A549 (cell line): ENCODE measurements at regions not wholly inside any gene's neighbourhood (a gene's known extent, or its start where the extent isn't known, plus 50 kb on each side); places are given as distances from the start of the nearest gene placed in this dataset.

ENCODE experiments used
- ATAC-seq, 2 experiments: fragments of 200-7000 bp in 1 of 2; fragments of >200 bp in 1 of 2; cut with Nextera tagmentation in 1 of 2; cut with Tn5 transposase in 1 of 2; 3 replicates each; pipeline versions ENCODE4 v1.8.0 to v1.9.1; 2018 to 2020; ENCODE audit warnings: mild to moderate bottlenecking in 1 of 2, moderate library complexity in 1 of 2
- CTCF ChIA-PET: fragments of 300-600 bp; sonication (Branson Sonifier 250); formaldehyde crosslinking; extraction: SDS; loops from one replicate; lab custom pipeline; 2021; ENCODE audit warnings: antibody characterized with exemption, inconsistent platforms; lab: Yijun Ruan, JAX
- POLR2A ChIA-PET: fragments of 350-600 bp; formaldehyde crosslinking; extraction: SDS; loops from one replicate; lab custom pipeline; 2021; ENCODE audit warnings: antibody characterized with exemption, inconsistent platforms; lab: Yijun Ruan, JAX
- DNase-seq, 2 experiments: peaks; one replicate each; pipeline versions ENCODE4 v3.0.0 to v3.0.0-alpha.2; 2011 to 2016; ENCODE audit warnings: low read depth in 1 of 2, low spot score in 1 of 2
- FAIRE-seq: peaks from 2 replicates; lab custom pipeline; 2011; peaks lifted over from hg19 to GRCh38; lab: Jason Lieb, UNC
- H3K27ac ChIP-seq, 2 experiments: fragments of >200 bp; sonication (Bioruptor Twin); formaldehyde crosslinking; 3 replicates each; pipeline ENCODE4 v1.5.1; 2016 to 2017
- H3K4me1 ChIP-seq: fragments of >200 bp; sonication (Bioruptor Twin); formaldehyde crosslinking; 3 replicates; pipeline ENCODE4 v1.6.1; 2016
- H3K4me2 ChIP-seq: fragments of >200 bp; sonication (Bioruptor Twin); formaldehyde crosslinking; 3 replicates; pipeline ENCODE4 v1.6.1; 2016
- H3K4me3 ChIP-seq: fragments of >200 bp; sonication (Bioruptor Twin); formaldehyde crosslinking; 3 replicates; pipeline ENCODE4 v1.5.1; 2016
- H3K9me3 ChIP-seq: fragments of >200 bp; sonication (Bioruptor Twin); formaldehyde crosslinking; 3 replicates; pipeline ENCODE4 v1.6.1; 2016
- BHLHE40 ChIP-seq: IDR thresholded peaks from 2 replicates; pipeline ENCODE4 v1.6.1; 2012; ENCODE audit warnings: low read depth, low read length, inconsistent platforms
- CEBPB ChIP-seq, 2 experiments: fragments of >200 bp in 1 of 2; sonication (Bioruptor Twin) in 1 of 2; formaldehyde crosslinking in 1 of 2; IDR thresholded peaks; 2 replicates each; pipeline ENCODE4 v1.6.1; 2012 to 2016
- CHD4 ChIP-seq: fragments of 200-600 bp; sonication (generic); IDR thresholded peaks from 2 replicates; pipeline ENCODE4 v1.6.1; 2016; ENCODE audit warnings: antibody characterized with exemption, mild to moderate bottlenecking, borderline replicate concordance
- EHF ChIP-seq: fragments of 250-450 bp; sonication (Bioruptor Pico); IDR thresholded peaks from 2 replicates; pipeline ENCODE4 v1.5.0; 2020; ENCODE audit warnings: mild to moderate bottlenecking
- ESRRA ChIP-seq: fragments of 150-350 bp; IDR thresholded peaks from 2 replicates; pipeline ENCODE4 v1.6.1; 2014; ENCODE audit warnings: mild to moderate bottlenecking, low read length, borderline replicate concordance
- FOSB ChIP-seq: fragments of 250-450 bp; sonication (Bioruptor Pico); IDR thresholded peaks from 2 replicates; pipeline ENCODE4 v1.5.0; 2020; ENCODE audit warnings: mild to moderate bottlenecking, moderate library complexity
- FOSL2 ChIP-seq, 2 experiments: fragments of 450-650 bp in 1 of 2; fragments of >200 bp in 1 of 2; sonication (Bioruptor Twin) in 1 of 2; formaldehyde crosslinking; IDR thresholded peaks; 2 replicates each; pipeline versions ENCODE4 v1.5.0 to v1.6.1; 2016 to 2020; ENCODE audit warnings: mild to moderate bottlenecking in 1 of 2, moderate library complexity in 1 of 2
- FOXS1 ChIP-seq: fragments of 250-450 bp; sonication (Bioruptor Pico); IDR thresholded peaks from 2 replicates; pipeline ENCODE4 v1.5.0; 2020; ENCODE audit warnings: mild to moderate bottlenecking, moderate library complexity
- GATA3 ChIP-seq: IDR thresholded peaks from 2 replicates; pipeline ENCODE4 v1.6.1; 2012; ENCODE audit warnings: borderline replicate concordance
- HDAC2 ChIP-seq: fragments of 200-600 bp; sonication (generic); IDR thresholded peaks from 2 replicates; pipeline ENCODE4 v1.6.1; 2016
- HEYL ChIP-seq: fragments of 250-450 bp; sonication (Bioruptor Pico); IDR thresholded peaks from 2 replicates; pipeline ENCODE4 v1.8.0; 2021; ENCODE audit warnings: mild to moderate bottlenecking, moderate library complexity
- HOXA7 ChIP-seq: fragments of 250-450 bp; sonication (Bioruptor Pico); IDR thresholded peaks from 2 replicates; pipeline ENCODE4 v1.5.0; 2020; ENCODE audit warnings: mild to moderate bottlenecking, moderate library complexity
- HOXB13 ChIP-seq: fragments of 250-450 bp; sonication (Bioruptor Pico); IDR thresholded peaks from 2 replicates; pipeline ENCODE4 v1.5.0; 2020; ENCODE audit warnings: low read depth, mild to moderate bottlenecking, moderate library complexity
- KDM1A ChIP-seq: fragments of 200-600 bp; sonication (generic); IDR thresholded peaks from 2 replicates; pipeline ENCODE4 v1.6.1; 2016; ENCODE audit warnings: low read depth, mild to moderate bottlenecking
- MAFK ChIP-seq: fragments of 450-650 bp; IDR thresholded peaks from 2 replicates; pipeline ENCODE4 v1.6.1; 2014; ENCODE audit not compliant: partially characterized antibody
- NR3C1 ChIP-seq: fragments of >200 bp; sonication (Bioruptor Twin); formaldehyde crosslinking; IDR thresholded peaks from 3 replicates; pipeline ENCODE4 v1.6.1; 2017
- POLR2A ChIP-seq: IDR thresholded peaks from 2 replicates; pipeline ENCODE4 v1.6.1; 2012; ENCODE audit warnings: mild to moderate bottlenecking, low read length
- RARB ChIP-seq: fragments of 250-450 bp; sonication (Bioruptor Pico); IDR thresholded peaks from 2 replicates; pipeline ENCODE4 v1.8.0; 2021; ENCODE audit warnings: mild to moderate bottlenecking, moderate library complexity
- RNF2 ChIP-seq: fragments of 200-600 bp; sonication (generic); IDR thresholded peaks from 2 replicates; pipeline ENCODE4 v1.6.1; 2016; ENCODE audit warnings: low read depth, mild to moderate bottlenecking, antibody characterized with exemption, moderate library complexity, borderline replicate concordance
- SREBF2 ChIP-seq: fragments of 450-650 bp; IDR thresholded peaks from 2 replicates; pipeline ENCODE4 v1.6.1; 2014; ENCODE audit warnings: mild to moderate bottlenecking, moderate library complexity
- TFCP2L1 ChIP-seq: fragments of 250-450 bp; sonication (Bioruptor Pico); IDR thresholded peaks from 2 replicates; pipeline ENCODE4 v1.5.0; 2021; ENCODE audit warnings: mild to moderate bottlenecking
- TP53 ChIP-seq: fragments of 250-450 bp; sonication (Bioruptor Pico); IDR thresholded peaks from 2 replicates; pipeline ENCODE4 v1.5.0; 2021; ENCODE audit warnings: mild to moderate bottlenecking, moderate library complexity
- ZSCAN20 ChIP-seq: fragments of 250-450 bp; sonication (Bioruptor Pico); IDR thresholded peaks from 2 replicates; pipeline ENCODE4 v1.8.0; 2022; ENCODE audit warnings: mild to moderate bottlenecking, moderate library complexity
- WGBS: methylation state at CpG from one replicate; pipeline ENCODE4 v1.1.6; 2017; ENCODE audit errors: missing lambda C conversion rate; 5-methylcytosine and 5-hydroxymethylcytosine counted together
- TF ChIP-seq, protein P1 (sequence below): fragments of >200 bp; sonication (Bioruptor Twin); formaldehyde crosslinking; IDR thresholded peaks from 3 replicates; pipeline ENCODE4 v1.5.1; 2016
- TF ChIP-seq, protein P2 (sequence below): fragments of 250-450 bp; sonication (Bioruptor Pico); IDR thresholded peaks from 2 replicates; pipeline ENCODE4 v1.5.0; 2020; ENCODE audit warnings: low read depth, mild to moderate bottlenecking, moderate library complexity
- TF ChIP-seq, protein P3 (sequence below): IDR thresholded peaks from 2 replicates; pipeline ENCODE4 v1.6.1; 2012
- TF ChIP-seq, protein P4 (sequence below): fragments of 450-650 bp; IDR thresholded peaks from 2 replicates; pipeline ENCODE4 v1.6.1; 2014; ENCODE audit warnings: antibody characterized with exemption
- TF ChIP-seq, protein P5 (sequence below): IDR thresholded peaks from 2 replicates; pipeline ENCODE4 v1.6.1; 2012
- TF ChIP-seq, protein P6 (sequence below): fragments of 200-600 bp; sonication (generic); IDR thresholded peaks from 2 replicates; pipeline ENCODE4 v1.6.1; 2016; ENCODE audit warnings: antibody characterized with exemption, mild to moderate bottlenecking, moderate library complexity

DNA sequence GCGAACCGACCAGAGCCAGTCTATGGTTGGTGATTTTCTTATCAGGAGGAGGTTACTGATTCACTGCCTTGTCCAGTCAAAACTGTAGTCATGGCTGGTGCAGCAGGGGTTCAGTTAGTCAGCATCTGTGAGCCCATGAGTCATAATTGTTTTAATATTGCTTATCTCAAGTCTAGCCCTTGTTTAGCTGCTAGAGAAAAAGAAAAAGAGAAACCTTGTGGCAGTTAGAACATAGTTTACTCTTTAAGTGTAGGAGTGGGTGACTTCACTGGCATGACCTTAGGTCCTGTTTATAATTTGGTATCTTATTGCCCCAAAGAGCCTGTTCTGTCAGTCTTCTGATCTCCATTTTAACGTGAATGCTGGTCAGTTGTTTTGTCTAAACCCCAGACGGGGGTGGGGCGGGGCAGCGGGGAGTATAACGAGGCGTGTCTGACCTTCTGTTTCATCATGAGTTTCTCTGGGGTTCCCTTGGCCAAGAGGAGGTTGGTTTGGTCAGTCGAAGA is 76.9 kb upstream of the NFIL3 start (continued):
- TF ChIP-seq, protein P1, sequence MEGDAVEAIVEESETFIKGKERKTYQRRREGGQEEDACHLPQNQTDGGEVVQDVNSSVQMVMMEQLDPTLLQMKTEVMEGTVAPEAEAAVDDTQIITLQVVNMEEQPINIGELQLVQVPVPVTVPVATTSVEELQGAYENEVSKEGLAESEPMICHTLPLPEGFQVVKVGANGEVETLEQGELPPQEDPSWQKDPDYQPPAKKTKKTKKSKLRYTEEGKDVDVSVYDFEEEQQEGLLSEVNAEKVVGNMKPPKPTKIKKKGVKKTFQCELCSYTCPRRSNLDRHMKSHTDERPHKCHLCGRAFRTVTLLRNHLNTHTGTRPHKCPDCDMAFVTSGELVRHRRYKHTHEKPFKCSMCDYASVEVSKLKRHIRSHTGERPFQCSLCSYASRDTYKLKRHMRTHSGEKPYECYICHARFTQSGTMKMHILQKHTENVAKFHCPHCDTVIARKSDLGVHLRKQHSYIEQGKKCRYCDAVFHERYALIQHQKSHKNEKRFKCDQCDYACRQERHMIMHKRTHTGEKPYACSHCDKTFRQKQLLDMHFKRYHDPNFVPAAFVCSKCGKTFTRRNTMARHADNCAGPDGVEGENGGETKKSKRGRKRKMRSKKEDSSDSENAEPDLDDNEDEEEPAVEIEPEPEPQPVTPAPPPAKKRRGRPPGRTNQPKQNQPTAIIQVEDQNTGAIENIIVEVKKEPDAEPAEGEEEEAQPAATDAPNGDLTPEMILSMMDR: no peak
- no peak for TF ChIP-seq HOXA7 (CRISPR knock-in tag)
- TF ChIP-seq BHLHE40: no peak
- TF ChIP-seq EHF (CRISPR knock-in tag): no peak
- no peak for TF ChIP-seq SREBF2
- TF ChIP-seq, protein P2, sequence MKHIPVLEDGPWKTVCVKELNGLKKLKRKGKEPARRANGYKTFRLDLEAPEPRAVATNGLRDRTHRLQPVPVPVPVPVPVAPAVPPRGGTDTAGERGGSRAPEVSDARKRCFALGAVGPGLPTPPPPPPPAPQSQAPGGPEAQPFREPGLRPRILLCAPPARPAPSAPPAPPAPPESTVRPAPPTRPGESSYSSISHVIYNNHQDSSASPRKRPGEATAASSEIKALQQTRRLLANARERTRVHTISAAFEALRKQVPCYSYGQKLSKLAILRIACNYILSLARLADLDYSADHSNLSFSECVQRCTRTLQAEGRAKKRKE (CRISPR knock-in tag): no peak
- no peak for TF ChIP-seq TFCP2L1 (CRISPR knock-in tag)
- no peak for TF ChIP-seq FOSB (CRISPR knock-in tag)
- TF ChIP-seq MAFK: peak; percentile 18
- no peak for TF ChIP-seq ESRRA
- TF ChIP-seq RARB (CRISPR knock-in tag): no peak
- no peak for TF ChIP-seq HDAC2
- no peak for TF ChIP-seq NR3C1
- TF ChIP-seq POLR2A: no peak
- TF ChIP-seq TP53 (CRISPR knock-in tag): no peak
- TF ChIP-seq, protein P3, sequence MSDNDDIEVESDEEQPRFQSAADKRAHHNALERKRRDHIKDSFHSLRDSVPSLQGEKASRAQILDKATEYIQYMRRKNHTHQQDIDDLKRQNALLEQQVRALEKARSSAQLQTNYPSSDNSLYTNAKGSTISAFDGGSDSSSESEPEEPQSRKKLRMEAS: no peak; the same call in none of the 2 replicates
- TF ChIP-seq FOXS1 (CRISPR knock-in tag): no peak
- no peak for TF ChIP-seq CEBPB (IDR thresholded peaks at IDR 0.05)
- TF ChIP-seq, protein P4, sequence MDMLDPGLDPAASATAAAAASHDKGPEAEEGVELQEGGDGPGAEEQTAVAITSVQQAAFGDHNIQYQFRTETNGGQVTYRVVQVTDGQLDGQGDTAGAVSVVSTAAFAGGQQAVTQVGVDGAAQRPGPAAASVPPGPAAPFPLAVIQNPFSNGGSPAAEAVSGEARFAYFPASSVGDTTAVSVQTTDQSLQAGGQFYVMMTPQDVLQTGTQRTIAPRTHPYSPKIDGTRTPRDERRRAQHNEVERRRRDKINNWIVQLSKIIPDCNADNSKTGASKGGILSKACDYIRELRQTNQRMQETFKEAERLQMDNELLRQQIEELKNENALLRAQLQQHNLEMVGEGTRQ: no peak
- TF ChIP-seq FOSL2 (IDR thresholded peaks at IDR 0.05): peak; percentile 70
- peak; percentile 92 for TF ChIP-seq FOSL2 (CRISPR knock-in tag; IDR thresholded peaks at IDR 0.05)
- TF ChIP-seq HOXB13 (CRISPR knock-in tag): no peak

DNA sequence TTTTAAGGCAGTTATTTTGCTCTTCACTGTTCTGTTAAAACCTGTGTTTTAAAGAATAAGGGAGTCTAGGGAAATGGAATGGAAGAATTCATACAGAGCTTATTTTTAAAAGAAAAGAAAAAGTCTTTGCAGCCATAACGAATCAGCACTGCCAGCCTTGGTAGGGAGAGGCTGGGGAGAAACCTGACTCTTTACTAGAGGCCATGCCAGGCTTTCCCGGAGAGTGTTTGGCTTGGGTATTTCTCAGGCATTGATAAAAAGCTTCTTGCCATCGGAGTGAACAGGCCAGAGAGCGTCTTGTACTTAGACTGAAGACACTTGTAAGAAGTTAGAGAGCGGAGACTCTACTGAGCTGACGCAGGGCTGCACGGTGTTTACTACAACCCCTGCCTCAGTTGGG is 72.7 kb upstream of the NFIL3 start:
- H3K4me1 ChIP-seq: peaks cover 28% of the 10 kb centered on the region
- no peak overlapping the region for H3K4me2 ChIP-seq
- no peak for FAIRE-seq
- H3K27ac ChIP-seq: no peak overlapping the region
- H3K9me3 ChIP-seq: no peaks in the 10 kb centered on the region
- no peak for ATAC-seq
- no peak overlapping the region for H3K4me3 ChIP-seq
- DNase-seq: no peak
- ChIA-PET POLR2A (no interaction called here), CTCF (no interaction called here)
- WGBS: 73% methylated on average over 7 of the region's 7 CpGs
- TF ChIP-seq, protein P1: no peak
- TF ChIP-seq CHD4 (no peak), ZSCAN20 (CRISPR knock-in tag) (no peak), CEBPB (IDR thresholded peaks at IDR 0.05) (no peak), FOXS1 (CRISPR knock-in tag) (no peak), RNF2 (no peak), KDM1A (no peak), HEYL (CRISPR knock-in tag) (no peak), FOSL2 (IDR thresholded peaks at IDR 0.05) (no peak), FOSL2 (CRISPR knock-in tag; IDR thresholded peaks at IDR 0.05) (no peak), GATA3 (no peak)
- TF ChIP-seq, protein P5, sequence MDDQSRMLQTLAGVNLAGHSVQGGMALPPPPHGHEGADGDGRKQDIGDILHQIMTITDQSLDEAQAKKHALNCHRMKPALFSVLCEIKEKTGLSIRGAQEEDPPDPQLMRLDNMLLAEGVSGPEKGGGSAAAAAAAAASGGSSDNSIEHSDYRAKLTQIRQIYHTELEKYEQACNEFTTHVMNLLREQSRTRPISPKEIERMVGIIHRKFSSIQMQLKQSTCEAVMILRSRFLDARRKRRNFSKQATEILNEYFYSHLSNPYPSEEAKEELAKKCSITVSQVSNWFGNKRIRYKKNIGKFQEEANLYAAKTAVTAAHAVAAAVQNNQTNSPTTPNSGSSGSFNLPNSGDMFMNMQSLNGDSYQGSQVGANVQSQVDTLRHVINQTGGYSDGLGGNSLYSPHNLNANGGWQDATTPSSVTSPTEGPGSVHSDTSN: no peak
- TF ChIP-seq, protein P6, sequence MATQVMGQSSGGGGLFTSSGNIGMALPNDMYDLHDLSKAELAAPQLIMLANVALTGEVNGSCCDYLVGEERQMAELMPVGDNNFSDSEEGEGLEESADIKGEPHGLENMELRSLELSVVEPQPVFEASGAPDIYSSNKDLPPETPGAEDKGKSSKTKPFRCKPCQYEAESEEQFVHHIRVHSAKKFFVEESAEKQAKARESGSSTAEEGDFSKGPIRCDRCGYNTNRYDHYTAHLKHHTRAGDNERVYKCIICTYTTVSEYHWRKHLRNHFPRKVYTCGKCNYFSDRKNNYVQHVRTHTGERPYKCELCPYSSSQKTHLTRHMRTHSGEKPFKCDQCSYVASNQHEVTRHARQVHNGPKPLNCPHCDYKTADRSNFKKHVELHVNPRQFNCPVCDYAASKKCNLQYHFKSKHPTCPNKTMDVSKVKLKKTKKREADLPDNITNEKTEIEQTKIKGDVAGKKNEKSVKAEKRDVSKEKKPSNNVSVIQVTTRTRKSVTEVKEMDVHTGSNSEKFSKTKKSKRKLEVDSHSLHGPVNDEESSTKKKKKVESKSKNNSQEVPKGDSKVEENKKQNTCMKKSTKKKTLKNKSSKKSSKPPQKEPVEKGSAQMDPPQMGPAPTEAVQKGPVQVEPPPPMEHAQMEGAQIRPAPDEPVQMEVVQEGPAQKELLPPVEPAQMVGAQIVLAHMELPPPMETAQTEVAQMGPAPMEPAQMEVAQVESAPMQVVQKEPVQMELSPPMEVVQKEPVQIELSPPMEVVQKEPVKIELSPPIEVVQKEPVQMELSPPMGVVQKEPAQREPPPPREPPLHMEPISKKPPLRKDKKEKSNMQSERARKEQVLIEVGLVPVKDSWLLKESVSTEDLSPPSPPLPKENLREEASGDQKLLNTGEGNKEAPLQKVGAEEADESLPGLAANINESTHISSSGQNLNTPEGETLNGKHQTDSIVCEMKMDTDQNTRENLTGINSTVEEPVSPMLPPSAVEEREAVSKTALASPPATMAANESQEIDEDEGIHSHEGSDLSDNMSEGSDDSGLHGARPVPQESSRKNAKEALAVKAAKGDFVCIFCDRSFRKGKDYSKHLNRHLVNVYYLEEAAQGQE: no peak
- TF ChIP-seq, protein P2 (CRISPR knock-in tag): no peak
